Kidney (tissue), 13 donors: ENCODE measurements at regions not wholly inside any gene's neighbourhood (a gene's known extent, or its start where the extent isn't known, plus 50 kb on each side); places are given as distances from the start of the nearest gene placed in this dataset.

Experiments used
- DNase-seq, 5 donors: peaks; one replicate each; pipeline ENCODE4 v3.0.0-alpha.2; 2013 to 2020
- FAIRE-seq: peaks from 2 replicates; lab custom pipeline; 2012; peaks lifted over from hg19 to GRCh38; lab: Jason Lieb, UNC
- H3K27ac ChIP-seq, 2 donors: one replicate each; pipeline ENCODE4 v1.7.0; 2013; ENCODE audit warnings: low read depth in 2 of 2, low read length in 2 of 2, inconsistent platforms in 1 of 2
- H3K27me3 ChIP-seq: one replicate; pipeline ENCODE4 v1.7.1; 2013; ENCODE audit warnings: low read length, inconsistent platforms; ENCODE audit not compliant: control insufficient read depth, insufficient read depth
- H3K36me3 ChIP-seq, 3 donors: one replicate each; pipeline versions ENCODE4 v1.7.0 to v1.7.1; 2013; ENCODE audit warnings: low read length in 3 of 3, control low read depth in 1 of 3, inconsistent platforms in 1 of 3; ENCODE audit not compliant: insufficient read depth in 3 of 3, control insufficient read depth in 2 of 3
- H3K4me1 ChIP-seq, 3 donors: one replicate each; pipeline versions ENCODE4 v1.7.0 to v1.7.1; 2013; ENCODE audit warnings: low read length in 3 of 3, inconsistent platforms in 1 of 3, low read depth in 1 of 3; ENCODE audit not compliant: control insufficient read depth in 2 of 3, insufficient read depth in 2 of 3
- H3K4me3 ChIP-seq, 3 donors: one replicate each; pipeline versions ENCODE4 v1.7.0 to v1.8.1; 2013; ENCODE audit warnings: low read length in 3 of 3, control low read depth in 1 of 3, inconsistent platforms in 1 of 3
- H3K9ac ChIP-seq, 3 donors: one replicate each; pipeline versions ENCODE4 v1.7.0 to v1.7.1; 2013; ENCODE audit warnings: low read length in 3 of 3, control low read depth in 1 of 3, inconsistent platforms in 1 of 3
- H3K9me3 ChIP-seq, 3 donors: one replicate each; pipeline versions ENCODE4 v1.7.0 to v1.7.1; 2013; ENCODE audit warnings: low read length in 3 of 3, control low read depth in 1 of 3, inconsistent platforms in 1 of 3; ENCODE audit not compliant: control insufficient read depth in 2 of 3, insufficient read depth in 1 of 3
- intact Hi-C: fragments of 100-400 bp; cut with DNase I; formaldehyde crosslinking; loops from one replicate; pipeline ENCODE4 v1.11.1; 2022
- TF ChIP-seq, protein P1 (sequence below): IDR thresholded peaks from 3 replicates; pipeline ENCODE4 v1.5.1; 2012; ENCODE audit warnings: mild to moderate bottlenecking, moderate library complexity, borderline replicate concordance; ENCODE audit not compliant: insufficient read depth; ENCODE audit errors: extremely low read depth
- donor health status: control.
- donor health status: control.
- donor health status: control.
- donor health status: control.
- donor health status: control.
- donor health status: DM: yes; HTN: yes; CAD: no.
- donor health status: Normal renal cell carcinoma (clear cell type).

DNA sequence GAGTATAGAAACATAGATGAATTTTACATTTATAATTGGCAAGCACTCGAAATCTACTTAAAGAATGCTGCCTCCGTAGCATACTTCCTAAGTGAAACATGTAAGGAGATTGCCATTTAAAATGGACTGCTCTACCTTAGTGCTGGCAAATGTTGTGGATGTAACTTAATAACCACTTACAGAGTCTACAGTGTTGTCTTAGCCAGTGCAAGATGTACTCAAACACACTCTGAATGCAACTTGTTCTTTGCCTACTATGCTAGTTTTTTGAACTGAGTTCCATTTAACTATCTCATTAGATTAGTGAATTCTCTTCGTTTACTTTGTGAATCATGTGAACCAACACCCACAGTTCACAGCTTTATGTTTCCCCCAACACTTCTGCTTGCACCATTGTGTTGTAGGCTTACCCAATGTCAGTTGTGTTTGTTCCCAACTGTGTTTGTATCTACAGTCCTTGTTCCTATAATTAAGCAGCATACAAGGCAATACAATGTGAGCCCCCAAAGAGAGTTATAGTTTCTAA, 345.5 kb upstream of the LYPLAL1 start:
- FAIRE-seq = no peak
- no peak overlapping the region for H3K9ac ChIP-seq
- no peak overlapping the region for H3K4me3 ChIP-seq
- intact Hi-C loops = no loop called here
- no peaks in the 10 kb centered on the region for H3K36me3 ChIP-seq
- H3K27me3 ChIP-seq = no peaks in the 10 kb centered on the region
- DNase-seq = no peak
- TF ChIP-seq, protein P1, sequence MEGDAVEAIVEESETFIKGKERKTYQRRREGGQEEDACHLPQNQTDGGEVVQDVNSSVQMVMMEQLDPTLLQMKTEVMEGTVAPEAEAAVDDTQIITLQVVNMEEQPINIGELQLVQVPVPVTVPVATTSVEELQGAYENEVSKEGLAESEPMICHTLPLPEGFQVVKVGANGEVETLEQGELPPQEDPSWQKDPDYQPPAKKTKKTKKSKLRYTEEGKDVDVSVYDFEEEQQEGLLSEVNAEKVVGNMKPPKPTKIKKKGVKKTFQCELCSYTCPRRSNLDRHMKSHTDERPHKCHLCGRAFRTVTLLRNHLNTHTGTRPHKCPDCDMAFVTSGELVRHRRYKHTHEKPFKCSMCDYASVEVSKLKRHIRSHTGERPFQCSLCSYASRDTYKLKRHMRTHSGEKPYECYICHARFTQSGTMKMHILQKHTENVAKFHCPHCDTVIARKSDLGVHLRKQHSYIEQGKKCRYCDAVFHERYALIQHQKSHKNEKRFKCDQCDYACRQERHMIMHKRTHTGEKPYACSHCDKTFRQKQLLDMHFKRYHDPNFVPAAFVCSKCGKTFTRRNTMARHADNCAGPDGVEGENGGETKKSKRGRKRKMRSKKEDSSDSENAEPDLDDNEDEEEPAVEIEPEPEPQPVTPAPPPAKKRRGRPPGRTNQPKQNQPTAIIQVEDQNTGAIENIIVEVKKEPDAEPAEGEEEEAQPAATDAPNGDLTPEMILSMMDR = no peak
- no peaks in the 10 kb centered on the region for H3K4me1 ChIP-seq
- H3K27ac ChIP-seq = no peak overlapping the region
- H3K9me3 ChIP-seq = no peaks in the 10 kb centered on the region

DNA sequence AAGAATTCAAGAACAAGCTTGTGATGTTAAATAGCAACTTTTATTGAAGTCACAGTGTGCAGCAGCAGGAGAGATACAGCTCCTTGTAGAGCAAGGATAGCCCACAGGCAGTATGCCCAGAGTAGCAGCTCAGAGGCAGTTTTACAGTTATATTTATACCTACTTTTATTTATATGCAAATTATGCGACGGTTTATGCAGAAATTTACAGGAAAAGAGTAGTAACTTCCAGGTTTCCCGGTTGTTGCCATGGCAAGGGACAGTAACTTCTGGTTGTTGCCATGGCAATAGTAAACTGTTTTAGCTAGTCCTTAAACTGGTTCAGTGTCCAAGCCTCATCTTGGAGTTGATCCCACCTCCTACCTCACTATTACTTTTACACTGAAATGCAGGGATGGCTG, 344.6 kb upstream of the LYPLAL1 start:
- no peak overlapping the region for H3K9ac ChIP-seq
- H3K27ac ChIP-seq = no peak overlapping the region
- intact Hi-C loops = no loop called here
- H3K4me3 ChIP-seq = no peak overlapping the region
- H3K36me3 ChIP-seq = no peaks in the 10 kb centered on the region
- no peak for DNase-seq
- no peaks in the 10 kb centered on the region for H3K27me3 ChIP-seq
- no peaks in the 10 kb centered on the region for H3K4me1 ChIP-seq
- TF ChIP-seq, protein P1 = no peak
- no peaks in the 10 kb centered on the region for H3K9me3 ChIP-seq
- no peak for FAIRE-seq

DNA sequence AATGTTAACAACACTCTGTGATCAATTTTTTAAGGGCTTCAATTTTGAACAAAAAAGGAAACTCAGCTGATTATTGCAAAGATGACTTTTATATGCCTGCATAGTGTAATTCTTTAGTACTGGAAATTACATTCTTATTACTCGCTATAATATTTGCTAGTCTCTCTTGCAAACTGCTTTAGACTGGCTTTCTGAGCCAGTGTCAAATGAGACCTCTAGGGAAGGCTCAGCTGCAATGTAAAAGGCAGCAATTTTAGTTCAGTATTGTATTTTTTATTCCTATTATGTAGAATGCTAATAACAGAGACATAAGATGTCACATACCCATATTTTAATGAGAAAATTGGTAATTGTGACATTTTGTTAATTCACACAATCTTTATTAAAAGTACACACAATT, 338.1 kb upstream of the LYPLAL1 start:
- intact Hi-C loops = no loop called here
- DNase-seq (no peak), FAIRE-seq (no peak)
- TF ChIP-seq, protein P1 = no peak
- H3K27ac ChIP-seq = no peak overlapping the region
- no peaks in the 10 kb centered on the region for H3K4me1 ChIP-seq
- H3K36me3 ChIP-seq = no peaks in the 10 kb centered on the region
- no peaks in the 10 kb centered on the region for H3K9me3 ChIP-seq
- no peak overlapping the region for H3K4me3 ChIP-seq
- H3K9ac ChIP-seq = no peak overlapping the region
- no peaks in the 10 kb centered on the region for H3K27me3 ChIP-seq

DNA sequence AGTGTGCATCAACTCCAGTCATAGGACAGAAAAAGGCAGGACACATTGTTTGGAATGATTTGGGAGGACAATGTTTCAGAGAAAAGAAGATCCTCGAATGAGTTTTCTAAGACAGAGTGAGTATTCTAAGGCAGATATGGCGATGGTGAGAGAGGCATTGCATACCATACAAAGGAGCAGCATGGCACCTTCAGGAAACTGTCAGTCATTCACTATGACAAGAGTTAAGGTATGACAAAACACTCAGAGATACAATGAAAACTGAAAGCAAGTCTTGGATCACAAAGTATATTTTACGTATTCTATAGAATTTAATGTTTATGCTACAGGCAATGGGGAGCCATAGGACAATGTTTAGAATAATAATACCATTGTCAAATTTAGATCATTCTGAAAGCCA, 337.4 kb upstream of the LYPLAL1 start:
- intact Hi-C loops = no loop called here
- Histone ChIP-seq H3K36me3 (no peaks in the 10 kb centered on the region), H3K4me3 (no peak overlapping the region), H3K27me3 (no peaks in the 10 kb centered on the region), H3K27ac (no peak overlapping the region), H3K9ac (no peak overlapping the region), H3K4me1 (no peaks in the 10 kb centered on the region), H3K9me3 (no peaks in the 10 kb centered on the region)
- TF ChIP-seq, protein P1 = no peak
- DNase-seq (no peak), FAIRE-seq (no peak)
